ENCODE measurements at regions not wholly inside any gene's neighbourhood (a gene's known extent, or its start where the extent isn't known, plus 50 kb on each side); places are given as distances from the start of the nearest gene placed in this dataset.

GRCh38 chr2:20521682-20522189 is 74.9 kb downstream of the RHOB start:
- H3K36me3 Mint-ChIP-seq, result no peaks in the 10 kb centered on the region
- peaks cover 9% of the 10 kb centered on the region for H3K4me1 ChIP-seq (ENCODE audit: control insufficient read depth, insufficient read depth, low read length)
- H3K4me3 Mint-ChIP-seq, result no peak overlapping the region
- H3K27ac ChIP-seq (ENCODE audit: low read length), result no peak overlapping the region
- WGBS (ENCODE audit: insufficient coverage), result 81% methylated on average over 11 of the region's 11 CpGs
- no peak for TF ChIP-seq CTCF (IDR thresholded peaks at IDR 0.05)
- DNase-seq (no peak), ATAC-seq (no peak)
- H3K4me1 Mint-ChIP-seq, result peaks cover 0 to 5% of the 10 kb centered on the region in 2 donors
- H3K4me3 ChIP-seq (ENCODE audit: low read length), result no peak overlapping the region
- no peaks in the 10 kb centered on the region for H3K27me3 ChIP-seq (ENCODE audit: control insufficient read depth, insufficient read depth, low read length)
- intact Hi-C loops (cut with micrococcal nuclease), result no loop called here
- H3K9me3 Mint-ChIP-seq, result no peaks in the 10 kb centered on the region
- no peaks in the 10 kb centered on the region for H3K9me3 ChIP-seq (ENCODE audit: control insufficient read depth, insufficient read depth, low read length)
- H3K36me3 ChIP-seq (ENCODE audit: control insufficient read depth, insufficient read depth, low read length), result no peaks in the 10 kb centered on the region
- H3K27ac Mint-ChIP-seq, result no peak overlapping the region
- H3K27me3 Mint-ChIP-seq (ENCODE audit: low read depth in 2 of 2), result no peaks in the 10 kb centered on the region

- Histone ChIP-seq H3K27me3 (ENCODE audit: control insufficient read depth, insufficient read depth, low read length) (no peaks in the 10 kb centered on the region), H3K4me1 (ENCODE audit: control insufficient read depth, insufficient read depth, low read length) (peaks cover 9% of the 10 kb centered on the region), H3K27ac (ENCODE audit: low read length) (no peak overlapping the region), H3K4me3 (ENCODE audit: low read length) (no peak overlapping the region), H3K36me3 (ENCODE audit: control insufficient read depth, insufficient read depth, low read length) (no peaks in the 10 kb centered on the region), H3K9me3 (ENCODE audit: control insufficient read depth, insufficient read depth, low read length) (no peaks in the 10 kb centered on the region)
- Mint-ChIP-seq H3K9me3 (no peaks in the 10 kb centered on the region), H3K36me3 (no peaks in the 10 kb centered on the region), H3K4me1 (peaks cover 0 to 5% of the 10 kb centered on the region in 2 donors), H3K27me3 (ENCODE audit: low read depth in 2 of 2) (no peaks in the 10 kb centered on the region), H3K4me3 (no peak overlapping the region), H3K27ac (no peak overlapping the region)
- 85% methylated on average over 8 of the region's 8 CpGs for WGBS (ENCODE audit: insufficient coverage)
- TF ChIP-seq CTCF (IDR thresholded peaks at IDR 0.05), result no peak
- DNase-seq (no peak), ATAC-seq (no peak)
- intact Hi-C loops (cut with micrococcal nuclease), result no loop called here
These were observed 76.4 kb downstream of the RHOB start for GRCh38 chr2:20523073-20523798.

- no peak overlapping the region for H3K27ac ChIP-seq (ENCODE audit: low read length)
- peak overlapping the region in 1 of 2 donors; percentile 16 for H3K27ac Mint-ChIP-seq
These were observed 76.9 kb downstream of the RHOB start for GRCh38 chr2:20523799-20524187.

More at GRCh38 chr2:20523799-20524187, 76.9 kb downstream of the RHOB start:
- WGBS (ENCODE audit: insufficient coverage), result 99% methylated on average over 5 of the region's 5 CpGs
- DNase-seq (no peak), ATAC-seq (no peak)
- H3K9me3 Mint-ChIP-seq, result no peaks in the 10 kb centered on the region
- intact Hi-C loops (cut with micrococcal nuclease), result no loop called here
- no peak for TF ChIP-seq CTCF (IDR thresholded peaks at IDR 0.05)
- Histone ChIP-seq H3K36me3 (ENCODE audit: control insufficient read depth, insufficient read depth, low read length) (no peaks in the 10 kb centered on the region), H3K4me3 (ENCODE audit: low read length) (no peak overlapping the region), H3K9me3 (ENCODE audit: control insufficient read depth, insufficient read depth, low read length) (no peaks in the 10 kb centered on the region), H3K27me3 (ENCODE audit: control insufficient read depth, insufficient read depth, low read length) (no peaks in the 10 kb centered on the region), H3K4me1 (ENCODE audit: control insufficient read depth, insufficient read depth, low read length) (peaks cover 9% of the 10 kb centered on the region)
- H3K27me3 Mint-ChIP-seq (ENCODE audit: low read depth in 2 of 2), result no peaks in the 10 kb centered on the region
- no peak overlapping the region for H3K4me3 Mint-ChIP-seq
- H3K36me3 Mint-ChIP-seq, result no peaks in the 10 kb centered on the region
- peaks cover 0 to 5% of the 10 kb centered on the region in 2 donors for H3K4me1 Mint-ChIP-seq
